ENCODE measurements at regions not wholly inside any gene's neighbourhood (a gene's known extent, or its start where the extent isn't known, plus 50 kb on each side); places are given as distances from the start of the nearest gene placed in this dataset.
"Not testable (repeated sequence)": the region's sequence is repeated elsewhere in the genome, so short reads cannot be mapped to it uniquely, and the experiment has no call there.

- DNase-seq = no peak
Observed at GRCh38 chr3:159280386-159281191, 478.7 kb downstream of the MFSD1 start.

- DNase-seq = no peak
Observed at GRCh38 chr3:159293493-159293892, 491.6 kb downstream of the MFSD1 start.

GRCh38 chr3:159301961-159302360, 500.1 kb downstream of the MFSD1 start:
- DNase-seq = no peak

GRCh38 chr3:159305017-159305416, 503.2 kb downstream of the MFSD1 start:
- no peak for DNase-seq

- DNase-seq = not testable (repeated sequence)
Observed at GRCh38 chr3:159316706-159317105, 514.9 kb downstream of the MFSD1 start.

- no peak for DNase-seq
Observed at GRCh38 chr3:159319156-159319555, 517.3 kb downstream of the MFSD1 start.

- peak; percentile 33 for DNase-seq
Observed at GRCh38 chr3:159322322-159322939, 520.6 kb downstream of the MFSD1 start.

GRCh38 chr3:159323848-159324247, 522.0 kb downstream of the MFSD1 start:
- no peak for DNase-seq

- DNase-seq = no peak
Observed at GRCh38 chr3:159326998-159327397, 525.1 kb downstream of the MFSD1 start.

GRCh38 chr3:159332535-159333099, 530.8 kb downstream of the MFSD1 start:
- no peak for DNase-seq

- no peak for DNase-seq
Observed at GRCh38 chr3:159339131-159339530, 537.3 kb downstream of the MFSD1 start.

GRCh38 chr3:159340877-159341500, 539.1 kb downstream of the MFSD1 start:
- no peak for DNase-seq

GRCh38 chr3:159346271-159346903, 544.5 kb downstream of the MFSD1 start:
- DNase-seq = no peak

GRCh38 chr3:159348431-159348830, 546.6 kb downstream of the MFSD1 start:
- DNase-seq = no peak

GRCh38 chr3:159356606-159357005, 554.8 kb downstream of the MFSD1 start:
- DNase-seq = no peak

- no peak for DNase-seq
Observed at GRCh38 chr3:159364511-159364910, 562.7 kb downstream of the MFSD1 start.

- DNase-seq = no peak
Observed at GRCh38 chr3:159366476-159366875, 564.6 kb downstream of the MFSD1 start.

- DNase-seq = no peak
Observed at GRCh38 chr3:159371961-159372360, 570.1 kb downstream of the MFSD1 start.

- no peak for DNase-seq
Observed at GRCh38 chr3:159378396-159379194, 576.7 kb downstream of the MFSD1 start.

GRCh38 chr3:159380891-159381290, 579.0 kb downstream of the MFSD1 start:
- DNase-seq = no peak

GRCh38 chr3:159390656-159391212, 588.9 kb downstream of the MFSD1 start:
- DNase-seq = no peak

- not testable (repeated sequence) for DNase-seq
Observed at GRCh38 chr3:159397683-159398082, 591.0 kb upstream of the IL12A start.

All from fibroblast of skin of scalp (primary cell).